Naive thymus-derived CD4-positive, alpha-beta T cell (primary cell): ENCODE measurements at regions not wholly inside any gene's neighbourhood (a gene's known extent, or its start where the extent isn't known, plus 50 kb on each side); places are given as distances from the start of the nearest gene placed in this dataset.

Experiments used
- ATAC-seq: fragments of 150-1000 bp; cut with Tn5 transposase; 2 replicates; pipeline ENCODE4 v1.10.0; 2021; ENCODE audit warnings: mild to moderate bottlenecking, moderate library complexity
- CTCF ChIA-PET: fragments of 350-600 bp; sonication (Branson Sonifier 250); formaldehyde crosslinking; loops from one replicate; lab custom pipeline; 2021; ENCODE audit warnings: antibody characterized with exemption; lab: Charles Lee
- POLR2A ChIA-PET: fragments of 350-600 bp; sonication (Branson Sonifier 250); formaldehyde crosslinking; loops from one replicate; lab custom pipeline; 2021; ENCODE audit warnings: antibody characterized with exemption, inconsistent platforms; lab: Charles Lee
- DNase-seq, 9 donors: peaks; one replicate each; pipeline versions ENCODE4 v3.0.0 to v3.0.0-alpha.2; 2020 to 2022; ENCODE audit warnings: mixed read lengths in 1 of 9
- H3K27ac ChIP-seq: one replicate; pipeline ENCODE4 v1.7.0; 2013; ENCODE audit warnings: mild to moderate bottlenecking, low read depth, low read length, moderate library complexity
- H3K27me3 ChIP-seq, 2 donors: one replicate each; pipeline ENCODE4 v1.7.0; 2013; ENCODE audit warnings: low read length in 2 of 2, mild to moderate bottlenecking in 2 of 2, moderate library complexity in 2 of 2; ENCODE audit not compliant: control insufficient read depth in 2 of 2, insufficient read depth in 2 of 2
- H3K36me3 ChIP-seq, 3 experiments: 1 replicate in 2 of 3; 2 replicates in 1 of 3; pipeline ENCODE4 v1.7.0; 2013; ENCODE audit warnings: low read length in 3 of 3, mild to moderate bottlenecking in 3 of 3, moderate library complexity in 1 of 3; ENCODE audit not compliant: insufficient read depth in 3 of 3, control insufficient read depth in 2 of 3
- H3K4me1 ChIP-seq, 2 donors: one replicate each; pipeline ENCODE4 v1.7.0; 2013; ENCODE audit warnings: low read length in 2 of 2, mild to moderate bottlenecking in 2 of 2, moderate library complexity in 1 of 2; ENCODE audit not compliant: control insufficient read depth in 2 of 2, insufficient read depth in 2 of 2
- H3K4me3 ChIP-seq: 2 replicates; pipeline ENCODE4 v1.7.0; 2013; ENCODE audit warnings: mild to moderate bottlenecking, low read length
- H3K9me3 ChIP-seq, 3 experiments: 1 replicate in 2 of 3; 2 replicates in 1 of 3; pipeline ENCODE4 v1.7.0; 2013; ENCODE audit warnings: low read length in 3 of 3; ENCODE audit not compliant: control insufficient read depth in 2 of 3
- H3K27ac Mint-ChIP-seq, 9 donors: one replicate each; pipeline ENCODE4 v1.8.0; 2020 to 2022; ENCODE audit warnings: mixed read lengths in 9 of 9, mild to moderate bottlenecking in 8 of 9, moderate library complexity in 5 of 9, inconsistent platforms in 2 of 9
- H3K27me3 Mint-ChIP-seq, 5 donors: one replicate each; pipeline ENCODE4 v1.8.0; 2021 to 2022; ENCODE audit warnings: mixed read lengths in 5 of 5, mild to moderate bottlenecking in 1 of 5
- H3K36me3 Mint-ChIP-seq, 5 donors: one replicate each; pipeline ENCODE4 v1.8.0; 2020 to 2022; ENCODE audit warnings: mixed read lengths in 5 of 5, mild to moderate bottlenecking in 3 of 5, inconsistent platforms in 1 of 5
- H3K4me1 Mint-ChIP-seq, 7 donors: one replicate each; pipeline ENCODE4 v1.8.0; 2020 to 2022; ENCODE audit warnings: mixed read lengths in 7 of 7, mild to moderate bottlenecking in 3 of 7, inconsistent platforms in 1 of 7
- H3K4me3 Mint-ChIP-seq, 10 donors: one replicate each; pipeline ENCODE4 v1.8.0; 2020 to 2022; ENCODE audit warnings: mild to moderate bottlenecking in 10 of 10, mixed read lengths in 10 of 10, moderate library complexity in 6 of 10, inconsistent platforms in 2 of 10
- H3K9me3 Mint-ChIP-seq, 11 donors: one replicate each; pipeline ENCODE4 v1.8.0; 2020 to 2022; ENCODE audit warnings: mixed read lengths in 11 of 11, mild to moderate bottlenecking in 4 of 11, inconsistent platforms in 1 of 11, moderate library complexity in 1 of 11
- intact Hi-C, 2 donors: fragments of 100-400 bp; cut with micrococcal nuclease; formaldehyde crosslinking; loops; one replicate each; pipeline ENCODE4 v1.15.1; 2023

GRCh38 chr9:21638104-21638503, 156.0 kb upstream of the IFNE start:
- peaks cover 0 to 4% (median 0%) of the 10 kb centered on the region in 5 donors for H3K27me3 Mint-ChIP-seq
- POLR2A ChIA-PET, result interaction anchor here (0.5 to 0.6 kb wide), 2 partner anchors 12 to 60 kb away, joined by 3 read pairs; no protein-coding TSS in a partner anchor

GRCh38 chr9:21653091-21653490, 149.3 kb upstream of the MTAP start:
- H3K9me3 ChIP-seq, result no peaks in the 10 kb centered on the region
- peaks cover 0 to 11% (median 0%) of the 10 kb centered on the region in 5 donors for H3K27me3 Mint-ChIP-seq
- POLR2A ChIA-PET, result no interaction called here
- H3K4me3 Mint-ChIP-seq, result no peak overlapping the region
- CTCF ChIA-PET, result interaction anchor here (0.6 kb wide), 1 partner anchor 72 kb away, joined by 3 read pairs; no protein-coding TSS in a partner anchor
- no peak for DNase-seq
- peaks cover 0 to 24% (median 14%) of the 10 kb centered on the region in 11 donors for H3K9me3 Mint-ChIP-seq
- H3K27ac ChIP-seq, result no peak overlapping the region
- no peaks in the 10 kb centered on the region for H3K4me1 Mint-ChIP-seq
- ATAC-seq, result no peak
- H3K27ac Mint-ChIP-seq, result no peak overlapping the region
- no peaks in the 10 kb centered on the region for H3K4me1 ChIP-seq
- H3K36me3 ChIP-seq, result no peaks in the 10 kb centered on the region
- intact Hi-C loops, result no loop called here
- no peaks in the 10 kb centered on the region for H3K27me3 ChIP-seq
- peaks cover 0 to 19% (median 6%) of the 10 kb centered on the region in 5 donors for H3K36me3 Mint-ChIP-seq
- no peak overlapping the region for H3K4me3 ChIP-seq

More at GRCh38 chr9:21638104-21638503, 156.0 kb upstream of the IFNE start:
- CTCF ChIA-PET, result no interaction called here
- H3K9me3 ChIP-seq, result no peaks in the 10 kb centered on the region
- intact Hi-C loops, result no loop called here
- H3K27me3 ChIP-seq, result no peaks in the 10 kb centered on the region
- DNase-seq, result no peak
- H3K4me1 ChIP-seq, result no peaks in the 10 kb centered on the region
- Mint-ChIP-seq H3K4me3 (no peak overlapping the region), H3K4me1 (peaks cover 0 to 5% (median 0%) of the 10 kb centered on the region in 7 donors), H3K27ac (no peak overlapping the region), H3K9me3 (peaks cover 0 to 9% (median 0%) of the 10 kb centered on the region in 11 donors), H3K36me3 (peaks cover 0 to 5% (median 0%) of the 10 kb centered on the region in 5 donors)
- no peak overlapping the region for H3K4me3 ChIP-seq
- no peaks in the 10 kb centered on the region for H3K36me3 ChIP-seq
- no peak overlapping the region for H3K27ac ChIP-seq
- no peak for ATAC-seq

GRCh38 chr9:21653589-21653988, 148.8 kb upstream of the MTAP start:
- no peak overlapping the region for H3K4me3 Mint-ChIP-seq
- DNase-seq (no peak), ATAC-seq (no peak)
- Histone ChIP-seq H3K27ac (no peak overlapping the region), H3K9me3 (no peaks in the 10 kb centered on the region), H3K4me1 (no peaks in the 10 kb centered on the region), H3K27me3 (no peaks in the 10 kb centered on the region), H3K4me3 (no peak overlapping the region), H3K36me3 (no peaks in the 10 kb centered on the region)
- no peak overlapping the region for H3K27ac Mint-ChIP-seq
- ChIA-PET CTCF (interaction anchor here (1.2 kb wide), 1 partner anchor 255 kb away, joined by 3 read pairs; no protein-coding TSS in a partner anchor), POLR2A (no interaction called here)
- peaks cover 0 to 20% (median 11%) of the 10 kb centered on the region in 11 donors for H3K9me3 Mint-ChIP-seq
- no peaks in the 10 kb centered on the region for H3K4me1 Mint-ChIP-seq
- intact Hi-C loops, result no loop called here
- H3K27me3 Mint-ChIP-seq, result peaks cover 0 to 11% (median 0%) of the 10 kb centered on the region in 5 donors
- H3K36me3 Mint-ChIP-seq, result peaks cover 0 to 19% (median 6%) of the 10 kb centered on the region in 5 donors

GRCh38 chr9:21656776-21657674, 145.4 kb upstream of the MTAP start:
- H3K27ac ChIP-seq, result no peak overlapping the region
- DNase-seq (no peak), ATAC-seq (no peak)
- peaks cover 0 to 11% (median 0%) of the 10 kb centered on the region in 5 donors for H3K27me3 Mint-ChIP-seq
- H3K9me3 ChIP-seq, result no peaks in the 10 kb centered on the region
- no peaks in the 10 kb centered on the region for H3K27me3 ChIP-seq
- H3K4me1 Mint-ChIP-seq, result no peaks in the 10 kb centered on the region
- POLR2A ChIA-PET, result no interaction called here
- no peaks in the 10 kb centered on the region for H3K4me1 ChIP-seq
- H3K27ac Mint-ChIP-seq, result no peak overlapping the region
- H3K36me3 Mint-ChIP-seq, result peaks cover 0 to 14% (median 0%) of the 10 kb centered on the region in 5 donors
- CTCF ChIA-PET, result no interaction called here
- H3K9me3 Mint-ChIP-seq, result peaks cover 0 to 4% (median 0%) of the 10 kb centered on the region in 11 donors
- no peak overlapping the region for H3K4me3 ChIP-seq
- intact Hi-C loops, result loop anchor here in 1 of 2 donors (5.0 kb wide), 1 partner anchor 40 kb away; no protein-coding TSS in a partner anchor
- no peak overlapping the region for H3K4me3 Mint-ChIP-seq
- H3K36me3 ChIP-seq, result no peaks in the 10 kb centered on the region

- DNase-seq, result no peak
- H3K4me1 Mint-ChIP-seq, result no peaks in the 10 kb centered on the region
- CTCF ChIA-PET, result no interaction called here
- no peak overlapping the region for H3K27ac Mint-ChIP-seq
- H3K4me3 Mint-ChIP-seq, result no peak overlapping the region
- H3K27me3 ChIP-seq, result no peaks in the 10 kb centered on the region
- peaks cover 0 to 4% (median 0%) of the 10 kb centered on the region in 11 donors for H3K9me3 Mint-ChIP-seq
- intact Hi-C loops, result loop anchor here in 1 of 2 donors (5.0 kb wide), 1 partner anchor 41 kb away; no protein-coding TSS in a partner anchor
- H3K27ac ChIP-seq, result no peak overlapping the region
- peaks cover 0 to 11% (median 0%) of the 10 kb centered on the region in 5 donors for H3K27me3 Mint-ChIP-seq
- peaks cover 0 to 14% (median 0%) of the 10 kb centered on the region in 5 donors for H3K36me3 Mint-ChIP-seq
- no peaks in the 10 kb centered on the region for H3K4me1 ChIP-seq
- no peaks in the 10 kb centered on the region for H3K9me3 ChIP-seq
- H3K4me3 ChIP-seq, result no peak overlapping the region
- ATAC-seq, result no peak
- H3K36me3 ChIP-seq, result no peaks in the 10 kb centered on the region
- POLR2A ChIA-PET, result no interaction called here
Observed at GRCh38 chr9:21657966-21658667, 144.3 kb upstream of the MTAP start.

- H3K27ac ChIP-seq, result no peak overlapping the region
- H3K27me3 ChIP-seq, result no peaks in the 10 kb centered on the region
- H3K4me3 ChIP-seq, result no peak overlapping the region
- Mint-ChIP-seq H3K4me1 (no peaks in the 10 kb centered on the region), H3K4me3 (no peak overlapping the region), H3K27me3 (peaks cover 0 to 8% (median 0%) of the 10 kb centered on the region in 5 donors), H3K27ac (no peak overlapping the region), H3K36me3 (peaks cover 0 to 3% (median 0%) of the 10 kb centered on the region in 5 donors), H3K9me3 (peaks cover 0 to 3% (median 0%) of the 10 kb centered on the region in 11 donors)
- H3K4me1 ChIP-seq, result no peaks in the 10 kb centered on the region
- POLR2A ChIA-PET, result no interaction called here
- no peaks in the 10 kb centered on the region for H3K36me3 ChIP-seq
- H3K9me3 ChIP-seq, result no peaks in the 10 kb centered on the region
- intact Hi-C loops, result no loop called here
- DNase-seq, result no peak
- CTCF ChIA-PET, result no interaction called here
- no peak for ATAC-seq
Observed at GRCh38 chr9:21660976-21661375, 141.5 kb upstream of the MTAP start.
